OCI-LY1 (cell line): ENCODE measurements at regions not wholly inside any gene's neighbourhood (a gene's known extent, or its start where the extent isn't known, plus 50 kb on each side); places are given as distances from the start of the nearest gene placed in this dataset.
A peak's percentile ranks its signal among the peaks of the same experiment; 100 is the strongest.

Experiments
- EZH2 ChIP-seq: fragments of 200-600 bp; sonication (generic), shearing (Covaris generic); IDR thresholded peaks from 2 replicates; pipeline ENCODE4 v1.8.0; 2017; ENCODE audit warnings: borderline replicate concordance, mixed run types, mild to moderate bottlenecking, antibody characterized with exemption, low read length, moderate library complexity, mixed read lengths
- TF ChIP-seq, protein P1 (sequence below): fragments of 200-600 bp; sonication (generic), shearing (Covaris generic); IDR thresholded peaks from 2 replicates; pipeline ENCODE4 v1.5.1; 2017; ENCODE audit warnings: mild to moderate bottlenecking, antibody characterized with exemption, low read length, moderate library complexity, mixed read lengths

DNA sequence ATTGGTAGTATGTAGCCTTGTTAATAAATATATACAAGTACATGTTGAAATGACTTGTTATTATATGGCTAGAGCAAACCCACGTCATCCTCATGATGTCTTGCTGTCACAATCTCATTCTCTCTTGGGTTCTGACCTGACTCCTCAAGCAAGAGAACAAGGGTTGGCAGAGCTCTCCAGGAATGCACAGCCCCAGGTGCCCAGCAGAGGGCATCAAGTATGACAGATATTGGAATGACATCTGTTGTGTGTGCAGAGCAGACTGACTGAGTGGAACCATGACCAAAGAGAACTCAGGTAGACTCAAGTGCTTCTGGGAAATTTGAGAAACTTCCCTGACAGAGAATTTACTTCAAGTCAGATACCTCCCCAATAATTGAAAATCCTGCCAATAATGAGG is 90.6 kb downstream of the PAX1 start:
- TF ChIP-seq, protein P1, sequence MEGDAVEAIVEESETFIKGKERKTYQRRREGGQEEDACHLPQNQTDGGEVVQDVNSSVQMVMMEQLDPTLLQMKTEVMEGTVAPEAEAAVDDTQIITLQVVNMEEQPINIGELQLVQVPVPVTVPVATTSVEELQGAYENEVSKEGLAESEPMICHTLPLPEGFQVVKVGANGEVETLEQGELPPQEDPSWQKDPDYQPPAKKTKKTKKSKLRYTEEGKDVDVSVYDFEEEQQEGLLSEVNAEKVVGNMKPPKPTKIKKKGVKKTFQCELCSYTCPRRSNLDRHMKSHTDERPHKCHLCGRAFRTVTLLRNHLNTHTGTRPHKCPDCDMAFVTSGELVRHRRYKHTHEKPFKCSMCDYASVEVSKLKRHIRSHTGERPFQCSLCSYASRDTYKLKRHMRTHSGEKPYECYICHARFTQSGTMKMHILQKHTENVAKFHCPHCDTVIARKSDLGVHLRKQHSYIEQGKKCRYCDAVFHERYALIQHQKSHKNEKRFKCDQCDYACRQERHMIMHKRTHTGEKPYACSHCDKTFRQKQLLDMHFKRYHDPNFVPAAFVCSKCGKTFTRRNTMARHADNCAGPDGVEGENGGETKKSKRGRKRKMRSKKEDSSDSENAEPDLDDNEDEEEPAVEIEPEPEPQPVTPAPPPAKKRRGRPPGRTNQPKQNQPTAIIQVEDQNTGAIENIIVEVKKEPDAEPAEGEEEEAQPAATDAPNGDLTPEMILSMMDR: peak; percentile 50
- no peak for TF ChIP-seq EZH2
